HEK293 (cell line): ENCODE measurements at regions not wholly inside any gene's neighbourhood (a gene's known extent, or its start where the extent isn't known, plus 50 kb on each side); places are given as distances from the start of the nearest gene placed in this dataset.

Source experiments
- BCL11B ChIP-seq: fragments of 450-650 bp; formaldehyde crosslinking; IDR thresholded peaks from 2 replicates; pipeline ENCODE4 v1.5.1; 2016; ENCODE audit warnings: low read depth, missing biosample characterization, missing genetic modification characterization
- CTCF ChIP-seq: fragments of 450-650 bp; formaldehyde crosslinking; IDR thresholded peaks from 2 replicates; pipeline ENCODE4 v1.5.1; 2016; ENCODE audit warnings: missing biosample characterization, missing genetic modification characterization
- MZF1 ChIP-seq: fragments of 450-650 bp; formaldehyde crosslinking; IDR thresholded peaks from 2 replicates; pipeline ENCODE4 v1.5.1; 2017; ENCODE audit warnings: missing biosample characterization, missing genetic modification characterization, borderline replicate concordance
- YY1 ChIP-seq: fragments of 450-650 bp; formaldehyde crosslinking; IDR thresholded peaks from 2 replicates; pipeline ENCODE4 v1.5.1; 2018; ENCODE audit warnings: missing biosample characterization, missing genetic modification characterization
- ZNF169 ChIP-seq: fragments of 450-650 bp; formaldehyde crosslinking; IDR thresholded peaks from 2 replicates; pipeline ENCODE4 v1.5.1; 2016; ENCODE audit warnings: missing biosample characterization, missing genetic modification characterization
- ZNF248 ChIP-seq: fragments of 450-650 bp; formaldehyde crosslinking; IDR thresholded peaks from 2 replicates; pipeline ENCODE4 v1.5.1; 2017; ENCODE audit warnings: missing biosample characterization, missing genetic modification characterization
- TF ChIP-seq, protein P1 (sequence below): fragments of 450-650 bp; formaldehyde crosslinking; IDR thresholded peaks from 2 replicates; pipeline ENCODE4 v1.5.1; 2016; ENCODE audit warnings: missing biosample characterization, missing genetic modification characterization

DNA sequence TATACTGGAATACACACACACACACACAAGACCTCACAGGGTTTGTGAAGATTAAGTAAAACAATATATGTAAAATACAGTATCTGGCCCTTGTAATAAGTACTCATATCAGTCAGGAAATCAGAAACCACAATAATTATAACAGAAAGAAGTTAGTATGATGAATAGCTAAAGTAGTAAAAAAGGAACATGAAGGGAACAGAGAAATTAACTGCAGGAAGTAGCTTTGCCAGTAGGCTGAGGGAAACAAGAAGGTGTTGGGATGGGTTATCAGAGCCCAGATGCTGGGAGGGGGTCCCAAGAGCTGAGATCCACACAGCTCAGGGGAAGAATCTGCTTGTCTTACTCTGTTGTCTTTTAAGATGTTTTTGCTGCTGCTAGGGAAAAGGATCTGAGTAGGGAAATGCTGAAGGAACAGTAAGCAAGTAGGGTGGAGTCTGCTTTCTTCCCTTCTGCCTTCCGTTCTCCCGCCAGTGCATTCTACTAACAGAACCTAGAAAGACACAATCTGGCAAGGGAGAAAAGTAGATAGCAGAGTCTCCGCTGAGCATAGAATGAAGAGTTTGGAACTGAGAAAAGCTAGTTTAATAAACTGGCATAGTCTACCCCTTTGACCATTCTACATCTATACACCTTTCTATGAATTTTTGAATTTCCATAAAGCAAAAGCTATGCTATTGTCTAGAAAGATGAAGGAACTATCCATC, 55.3 kb upstream of the ALDH1A1 start:
- TF ChIP-seq ZNF248 (tag by site-specific recombination) = no peak
- no peak for TF ChIP-seq BCL11B (tag by site-specific recombination)
- TF ChIP-seq MZF1 (tag by site-specific recombination) = no peak
- TF ChIP-seq CTCF (tag by site-specific recombination) = no peak
- TF ChIP-seq YY1 = no peak
- no peak for TF ChIP-seq ZNF169 (tag by site-specific recombination)
- TF ChIP-seq, protein P1, sequence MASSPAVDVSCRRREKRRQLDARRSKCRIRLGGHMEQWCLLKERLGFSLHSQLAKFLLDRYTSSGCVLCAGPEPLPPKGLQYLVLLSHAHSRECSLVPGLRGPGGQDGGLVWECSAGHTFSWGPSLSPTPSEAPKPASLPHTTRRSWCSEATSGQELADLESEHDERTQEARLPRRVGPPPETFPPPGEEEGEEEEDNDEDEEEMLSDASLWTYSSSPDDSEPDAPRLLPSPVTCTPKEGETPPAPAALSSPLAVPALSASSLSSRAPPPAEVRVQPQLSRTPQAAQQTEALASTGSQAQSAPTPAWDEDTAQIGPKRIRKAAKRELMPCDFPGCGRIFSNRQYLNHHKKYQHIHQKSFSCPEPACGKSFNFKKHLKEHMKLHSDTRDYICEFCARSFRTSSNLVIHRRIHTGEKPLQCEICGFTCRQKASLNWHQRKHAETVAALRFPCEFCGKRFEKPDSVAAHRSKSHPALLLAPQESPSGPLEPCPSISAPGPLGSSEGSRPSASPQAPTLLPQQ (tag by site-specific recombination) = no peak
